ENCODE measurements at regions not wholly inside any gene's neighbourhood (a gene's known extent, or its start where the extent isn't known, plus 50 kb on each side); places are given as distances from the start of the nearest gene placed in this dataset.
"Not testable (repeated sequence)": the region's sequence is repeated elsewhere in the genome, so short reads cannot be mapped to it uniquely, and the experiment has no call there.

DNA sequence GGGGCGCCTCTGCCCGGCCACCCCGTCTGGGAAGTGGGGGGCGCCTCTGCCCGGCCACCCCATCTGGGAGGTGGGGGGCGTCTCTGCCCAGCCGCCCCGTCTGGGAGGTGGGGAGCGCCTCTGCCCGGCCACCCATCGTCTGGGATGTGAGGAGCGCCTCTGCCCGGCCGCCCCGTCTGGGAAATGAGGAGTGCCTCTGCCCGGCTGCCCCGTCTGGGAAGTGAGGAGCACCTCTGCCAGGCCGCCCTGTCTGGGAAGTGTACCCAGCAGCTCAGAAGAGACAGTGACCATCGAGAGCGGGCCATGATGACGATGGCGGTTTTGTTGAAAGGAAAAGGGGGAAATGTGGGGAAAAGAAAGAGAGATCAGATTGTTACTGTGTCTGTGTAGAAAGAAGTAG lies 249.2 kb upstream of the USP15 start:
- not testable (repeated sequence) for DNase-seq (ENCODE audit: low spot score)

DNA sequence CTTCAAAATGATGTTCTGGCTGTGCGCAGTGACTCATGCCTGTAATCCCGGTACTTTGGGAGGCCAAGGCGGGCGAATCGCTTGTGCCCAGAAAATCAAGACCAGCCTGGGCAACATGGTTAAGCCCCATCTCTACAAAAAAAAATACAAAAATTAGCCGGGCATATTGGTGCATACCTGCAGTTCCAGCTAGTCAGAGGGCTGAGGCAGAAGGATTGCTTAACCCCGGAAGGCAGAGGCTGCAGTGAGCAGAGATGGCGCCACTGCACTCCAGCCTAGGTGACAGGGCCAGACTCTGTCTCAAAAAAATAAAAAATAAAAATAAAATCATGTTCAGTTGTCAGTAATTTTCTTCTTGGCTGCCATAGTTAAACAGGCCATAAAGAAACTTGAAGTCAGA lies 245.9 kb upstream of the USP15 start:
- DNase-seq (ENCODE audit: low spot score), result no peak

DNA sequence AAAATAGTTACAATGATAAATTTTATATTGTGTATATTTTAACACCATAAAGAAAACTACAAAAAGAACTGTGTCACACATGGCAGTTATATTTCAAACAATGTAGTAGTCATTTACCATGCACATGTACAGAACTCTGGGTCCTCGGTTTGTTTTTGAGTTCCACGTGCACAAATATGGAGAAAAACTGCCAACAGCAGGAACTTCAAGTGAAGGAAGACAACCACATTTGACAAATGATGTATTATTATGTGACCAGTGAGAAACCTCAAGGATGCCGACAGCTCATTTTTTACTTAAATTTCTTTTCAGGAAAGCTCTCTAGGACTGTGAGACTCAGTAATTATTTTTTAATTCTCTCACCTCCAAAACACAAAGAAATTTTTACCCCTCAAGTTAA lies 244.2 kb upstream of the USP15 start:
- DNase-seq (ENCODE audit: low spot score), result no peak

DNA sequence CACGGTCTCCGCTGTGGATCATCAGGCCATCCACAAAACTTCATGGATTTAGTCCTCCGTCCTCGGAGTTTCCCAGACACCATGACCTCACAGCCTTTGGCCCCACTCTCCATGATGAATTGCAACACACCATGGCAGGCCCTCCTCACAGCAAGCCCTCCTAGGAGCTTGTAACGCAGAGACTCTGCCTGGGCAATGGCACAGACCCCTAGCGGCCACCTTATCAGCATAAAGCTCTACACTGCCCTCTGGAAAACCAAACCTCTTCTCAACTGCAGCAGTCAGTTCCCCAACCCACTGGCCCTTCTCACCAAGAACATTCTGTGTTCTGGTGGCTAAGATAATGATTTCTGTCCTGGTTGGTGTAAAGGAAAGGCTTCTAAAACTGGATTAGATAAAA lies 238.4 kb upstream of the USP15 start:
- DNase-seq (ENCODE audit: low spot score), result no peak

DNA sequence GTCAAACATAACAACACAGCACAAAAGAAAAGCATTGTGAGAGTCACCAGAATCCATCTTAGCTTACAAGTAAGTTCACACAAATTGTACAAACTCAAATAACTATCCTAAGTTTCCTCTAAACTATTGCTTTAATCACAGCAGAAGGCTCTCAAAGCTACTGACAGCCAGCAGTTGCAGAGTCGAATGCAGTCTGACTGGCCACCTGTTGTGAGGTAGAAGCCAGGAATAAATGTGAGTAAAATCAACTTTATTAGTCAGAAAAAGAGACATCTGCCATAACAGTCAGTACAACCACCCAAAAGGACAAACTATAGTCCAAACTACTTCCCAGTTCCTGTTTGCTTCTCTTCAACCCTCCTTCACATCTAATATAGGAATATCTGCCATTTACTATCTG lies 231.7 kb upstream of the USP15 start:
- no peak for DNase-seq (ENCODE audit: low spot score)

DNA sequence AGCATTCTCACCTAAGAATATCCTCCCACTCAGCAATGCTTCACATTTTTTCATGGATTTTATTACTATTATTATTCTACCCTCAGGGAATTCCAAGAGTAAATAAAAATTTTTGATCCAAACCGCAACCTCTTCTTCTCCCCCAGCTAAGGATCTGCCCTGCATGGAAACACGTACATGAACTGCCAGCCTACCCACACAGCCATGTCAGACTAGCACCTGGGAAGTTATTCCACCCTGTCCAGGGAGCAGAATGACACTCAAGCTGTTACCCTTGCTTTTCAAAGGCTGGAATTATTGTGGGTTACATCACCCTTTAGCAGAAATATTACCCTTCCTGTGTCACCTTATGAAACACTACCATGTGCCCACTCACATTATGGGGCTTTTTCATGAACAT lies 227.3 kb upstream of the USP15 start:
- DNase-seq (ENCODE audit: low spot score), result no peak

DNA sequence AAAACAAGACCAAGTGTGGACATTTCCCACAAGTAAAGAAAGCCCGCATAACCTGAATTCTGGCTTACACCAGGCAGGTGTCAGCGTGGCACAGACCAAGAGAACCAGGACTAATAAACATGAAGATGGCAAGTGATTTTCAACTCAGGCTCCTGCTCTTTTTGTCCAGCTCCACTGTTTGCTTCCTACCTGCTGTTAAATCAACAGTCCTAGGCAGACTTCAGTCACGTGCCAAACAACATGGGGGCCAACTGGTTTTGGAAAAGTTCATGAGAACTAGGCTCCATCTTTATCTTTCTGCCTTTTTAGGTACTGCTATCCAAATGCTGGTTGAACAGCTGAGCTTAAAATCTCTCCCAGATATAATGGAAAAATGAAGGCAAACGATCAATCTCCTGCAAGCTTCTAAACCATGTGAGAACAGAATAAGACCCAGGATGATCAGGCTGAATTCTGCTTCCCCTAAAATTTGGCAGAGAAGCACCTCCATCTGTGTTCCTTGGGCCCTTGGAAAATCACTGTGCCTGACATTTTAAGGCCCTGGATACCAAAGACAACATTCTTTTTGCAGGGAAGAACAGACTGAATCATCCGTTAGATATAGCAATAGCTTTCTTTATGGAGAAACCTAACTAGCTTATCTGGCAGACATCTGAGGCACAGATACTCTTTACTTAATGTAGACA lies 215.6 kb upstream of the USP15 start:
- DNase-seq (ENCODE audit: low spot score), result no peak

DNA sequence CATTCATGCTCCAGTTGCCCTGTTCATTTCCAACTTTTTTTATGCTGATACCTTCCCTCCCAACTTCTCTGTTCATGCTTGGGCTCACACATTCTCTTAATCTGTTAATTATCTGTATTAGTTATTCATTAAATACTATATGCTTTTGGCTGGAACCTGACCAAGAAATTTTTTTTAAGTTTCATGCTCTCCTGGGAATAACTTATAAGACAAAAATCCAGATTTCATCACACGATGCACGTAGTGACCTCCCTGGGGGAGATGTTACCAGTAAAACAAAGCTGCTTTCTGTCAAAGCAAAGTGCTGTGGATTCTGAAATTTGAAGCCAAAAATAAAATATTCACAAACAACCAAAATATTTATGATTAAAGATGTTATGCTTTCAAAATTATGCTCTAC lies 215.0 kb upstream of the USP15 start:
- no peak for DNase-seq (ENCODE audit: low spot score)

DNA sequence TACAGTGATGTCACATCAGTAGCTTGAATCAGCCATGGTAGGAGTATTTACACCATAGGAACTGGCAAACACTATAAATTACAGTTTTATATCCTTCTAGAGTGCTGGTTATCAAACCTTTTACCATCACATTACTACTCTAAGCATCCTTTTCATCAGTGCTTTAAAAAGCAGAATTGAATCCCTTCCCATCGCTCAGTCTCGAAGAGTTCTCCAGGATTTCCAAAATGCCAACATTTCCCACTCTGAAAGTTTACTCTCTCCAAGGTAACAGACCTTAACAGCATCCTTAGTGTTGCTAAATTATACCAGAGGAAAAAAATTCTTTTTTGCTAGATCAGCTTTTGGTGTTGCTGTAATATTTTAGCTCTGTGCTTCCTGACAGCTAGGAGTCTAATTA lies 209.4 kb upstream of the USP15 start:
- no peak for DNase-seq (ENCODE audit: low spot score)

DNA sequence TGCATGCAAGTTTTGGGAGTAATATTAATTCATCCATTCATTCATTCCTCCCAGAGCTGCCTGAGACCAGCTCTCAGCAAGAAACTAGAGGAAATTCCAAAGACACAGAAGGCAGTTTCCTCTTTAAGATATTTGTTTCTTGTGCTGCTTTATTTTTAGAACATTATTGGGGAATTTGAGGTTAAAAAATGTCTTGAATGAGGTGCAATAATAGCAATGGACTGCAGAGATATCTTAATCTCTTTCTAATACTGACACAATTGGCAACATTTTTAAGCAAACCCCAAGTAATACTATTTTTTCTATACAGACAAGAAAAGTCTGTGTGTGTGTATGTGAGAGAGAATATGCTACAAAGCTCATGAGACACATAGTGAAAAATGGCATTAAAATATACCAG lies 190.2 kb upstream of the USP15 start:
- no peak for DNase-seq (ENCODE audit: low spot score)

DNA sequence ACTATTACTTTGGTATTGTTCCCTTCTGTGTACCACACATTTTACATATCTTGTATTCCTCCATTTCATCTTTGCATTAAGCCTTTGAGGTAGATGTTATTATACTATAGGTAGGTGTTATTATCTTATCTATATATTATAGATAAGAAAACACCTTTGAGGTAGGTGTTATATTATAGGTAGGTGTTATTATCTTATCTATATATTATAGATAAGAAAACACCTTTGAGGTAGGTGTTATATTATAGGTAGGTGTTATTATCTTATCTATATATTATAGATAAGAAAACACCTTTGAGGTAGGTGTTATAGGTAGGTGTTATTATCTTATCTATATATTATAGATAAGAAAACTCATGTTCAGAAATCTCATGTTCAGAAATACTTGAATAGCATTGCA lies 187.0 kb upstream of the USP15 start:
- not testable (repeated sequence) for DNase-seq (ENCODE audit: low spot score)

DNA sequence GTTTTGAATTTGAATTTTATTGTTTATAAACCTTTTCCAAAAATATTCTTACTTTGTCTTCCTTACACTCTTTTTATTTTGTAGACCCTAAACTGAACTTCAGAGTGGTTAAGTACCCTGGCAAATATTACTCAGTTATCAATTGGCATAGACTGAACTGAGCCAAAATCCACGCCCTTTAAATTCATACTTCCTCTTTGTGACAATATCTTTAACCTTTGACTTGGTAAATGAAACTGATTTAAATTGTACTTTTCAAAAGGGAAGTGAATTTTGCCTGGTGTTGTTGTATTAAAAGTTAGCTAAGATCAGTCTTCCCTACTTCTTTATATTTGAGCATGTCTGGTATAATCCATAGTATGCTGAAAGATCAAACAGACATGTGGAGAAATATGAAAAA lies 184.3 kb upstream of the USP15 start:
- DNase-seq (ENCODE audit: low spot score), result no peak

DNA sequence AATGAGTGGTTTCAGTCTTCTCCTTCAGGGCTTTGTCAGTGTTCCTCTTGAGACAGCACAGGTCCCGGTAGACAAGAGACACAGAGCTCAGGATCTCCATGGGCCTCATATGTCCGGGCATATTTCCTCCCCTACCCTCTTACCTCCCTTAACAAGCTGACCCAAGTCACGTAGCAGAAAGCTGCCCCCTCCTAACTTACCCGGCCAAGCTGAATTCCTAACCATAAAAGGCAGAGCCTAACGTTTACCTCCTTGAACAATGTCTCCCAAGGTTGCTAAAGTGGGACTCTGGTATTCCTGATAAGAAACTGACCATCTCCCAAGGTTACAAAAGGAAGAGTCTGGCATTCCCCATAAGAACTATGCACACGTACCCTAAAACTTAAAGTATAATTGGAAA lies 182.2 kb upstream of the USP15 start:
- DNase-seq (ENCODE audit: low spot score), result no peak

DNA sequence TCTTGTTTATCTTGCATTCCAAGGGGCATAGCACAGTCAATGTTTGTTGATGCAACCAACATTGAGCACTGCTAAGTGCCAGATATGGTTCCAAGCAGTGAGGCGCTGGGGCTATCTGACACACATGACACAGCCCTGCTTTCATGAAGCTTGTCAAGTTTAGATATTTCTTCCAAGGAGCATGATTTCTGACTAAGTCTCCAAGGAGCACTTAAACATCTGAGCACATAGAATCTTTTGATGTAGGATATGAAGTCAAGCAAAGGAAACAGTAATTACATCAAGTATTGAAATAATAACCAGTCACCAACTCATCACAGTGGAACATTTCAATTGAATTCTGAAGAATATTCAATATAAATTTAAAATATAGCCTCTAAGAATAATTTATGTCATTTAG lies 177.8 kb upstream of the USP15 start:
- no peak for DNase-seq (ENCODE audit: low spot score)

DNA sequence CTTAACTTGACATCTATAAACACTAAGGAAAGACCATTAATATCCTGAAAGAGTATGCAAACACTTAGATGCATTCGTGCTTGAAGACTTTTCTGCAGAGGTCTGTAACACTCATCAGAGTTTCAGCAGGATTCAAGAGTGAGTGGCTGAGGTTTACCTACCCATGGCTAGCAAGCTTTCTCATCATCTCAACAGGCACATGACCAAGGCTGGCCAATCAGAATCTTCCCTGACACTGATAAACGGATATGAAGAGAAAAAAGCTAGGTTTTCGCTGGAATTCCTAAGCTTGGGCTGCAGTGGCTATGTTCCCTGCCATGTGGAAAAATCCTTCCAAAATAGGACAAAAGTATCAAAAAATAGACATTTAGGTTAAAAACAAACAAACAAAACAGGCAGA lies 162.1 kb upstream of the USP15 start:
- no peak for DNase-seq (ENCODE audit: low spot score)

DNA sequence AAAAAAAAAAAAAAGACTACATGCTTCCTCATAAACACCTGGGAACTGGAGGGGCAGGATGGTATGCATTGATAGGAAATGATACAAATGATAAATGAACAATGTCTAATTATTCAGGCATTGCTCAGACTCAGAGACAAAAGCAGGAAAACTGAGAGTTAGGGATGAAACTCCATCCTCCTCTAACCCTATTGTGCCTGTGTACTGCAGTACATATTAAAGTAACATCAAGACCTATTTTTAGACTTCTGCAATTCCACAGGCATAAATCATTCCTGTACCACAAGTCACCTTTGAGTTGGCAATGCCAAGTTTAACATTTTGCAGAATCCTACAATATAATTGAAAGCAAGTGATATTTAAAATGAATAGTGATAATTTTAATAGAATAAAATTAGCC lies 156.5 kb upstream of the USP15 start:
- no peak for DNase-seq (ENCODE audit: low spot score)

DNA sequence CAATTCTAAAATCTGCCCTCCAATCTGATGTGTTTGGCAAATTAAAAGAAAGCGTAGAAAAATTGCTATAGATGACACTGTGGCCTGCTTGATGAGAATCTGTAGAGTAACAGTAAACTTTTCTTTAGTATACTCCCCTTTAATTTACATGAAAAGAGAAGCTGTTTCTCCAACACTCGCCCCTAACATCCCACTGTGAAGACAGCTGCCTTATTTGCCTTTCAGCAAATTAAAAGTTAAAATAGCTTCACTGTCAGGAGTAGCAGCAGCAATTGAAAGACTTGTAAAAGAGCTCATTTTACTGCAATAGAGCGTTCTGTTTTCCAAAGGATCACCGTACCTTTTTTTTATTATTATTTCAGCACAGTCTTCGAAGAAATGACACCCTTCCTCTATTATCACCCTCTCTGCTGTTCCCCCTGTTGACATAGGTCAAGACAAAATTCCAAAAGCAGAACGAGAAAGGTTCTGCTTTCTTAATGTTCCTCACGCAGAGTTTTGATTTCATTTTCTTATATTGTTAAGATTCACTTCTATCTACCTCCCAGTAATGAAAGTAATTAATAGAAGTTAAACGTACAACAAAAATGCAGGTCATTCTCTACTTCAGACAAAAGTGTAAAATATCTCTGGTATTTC lies 153.5 kb upstream of the USP15 start:
- DNase-seq (ENCODE audit: low spot score), result no peak

DNA sequence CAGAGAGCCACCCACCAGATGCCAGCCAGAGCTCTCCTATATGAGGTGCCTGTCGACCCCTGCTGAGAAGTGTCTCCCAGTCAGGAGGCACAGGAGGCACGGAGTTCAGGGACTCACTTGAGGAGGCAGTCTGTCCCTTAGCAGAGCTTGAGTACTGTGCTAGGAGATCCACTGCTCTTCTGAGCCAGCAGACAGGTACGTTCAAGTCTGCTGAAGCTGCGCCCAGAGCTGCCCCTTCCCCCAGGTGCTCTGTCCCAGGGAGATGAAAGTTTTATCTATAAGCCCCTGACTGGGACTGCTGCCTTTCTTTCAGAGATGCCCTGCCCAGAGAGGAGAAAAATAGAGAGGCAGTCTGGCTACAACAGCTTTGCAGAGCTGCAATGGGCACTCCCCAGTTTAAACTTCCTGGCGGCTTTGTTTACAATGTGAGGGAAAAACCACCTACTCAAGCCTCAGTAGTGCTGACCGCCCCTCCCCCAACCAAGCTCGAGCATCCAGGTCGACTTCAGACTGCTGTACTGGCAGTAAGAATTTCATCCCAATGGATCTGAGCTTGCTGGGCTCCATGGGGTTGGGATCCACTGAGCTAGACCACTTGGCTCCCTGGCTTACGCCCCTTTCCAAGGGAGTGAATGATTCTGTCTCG lies 146.7 kb upstream of the USP15 start:
- no peak for DNase-seq (ENCODE audit: low spot score)

DNA sequence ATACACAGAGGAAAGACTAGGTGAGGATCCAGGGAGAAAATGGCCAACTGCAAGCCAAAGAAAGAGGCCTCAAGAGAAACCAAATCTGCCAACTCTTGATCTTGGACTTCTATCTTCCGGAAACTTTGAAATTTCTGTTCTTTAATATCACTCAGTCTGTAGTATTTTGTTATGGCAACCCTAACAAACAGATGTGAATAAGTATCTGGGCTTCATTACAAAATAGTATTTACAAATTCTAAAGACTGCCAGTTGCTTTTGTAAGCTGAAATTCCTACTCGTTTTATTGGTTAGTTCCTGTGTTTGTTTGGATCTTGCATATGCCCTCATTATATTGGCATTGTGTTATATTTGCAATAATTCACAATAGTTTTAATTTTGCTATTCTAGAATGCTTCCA lies 143.2 kb upstream of the USP15 start:
- no peak for DNase-seq (ENCODE audit: low spot score)

DNA sequence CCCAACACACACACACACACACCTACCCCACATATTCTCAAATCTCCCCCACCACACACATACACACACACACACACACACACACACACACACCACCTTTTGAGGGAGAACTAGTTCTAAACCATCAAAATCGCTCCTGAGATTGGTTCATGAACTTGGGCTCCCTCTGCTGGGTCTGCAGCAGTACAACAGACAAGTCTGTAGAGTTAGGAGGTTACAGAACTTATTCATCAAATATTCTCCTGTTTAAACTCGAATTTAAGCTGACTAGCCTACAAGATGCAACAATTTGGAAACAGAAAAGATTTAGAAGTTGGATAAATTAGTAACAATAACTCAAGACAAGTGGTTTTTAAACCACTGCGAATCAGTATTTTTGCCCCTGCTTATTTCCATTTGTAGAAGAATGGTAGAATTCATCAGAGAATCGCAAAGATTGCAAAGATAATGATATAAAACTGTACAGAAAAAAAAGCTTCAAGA lies 136.4 kb upstream of the USP15 start:
- DNase-seq (ENCODE audit: low spot score), result peak; percentile 35

DNA sequence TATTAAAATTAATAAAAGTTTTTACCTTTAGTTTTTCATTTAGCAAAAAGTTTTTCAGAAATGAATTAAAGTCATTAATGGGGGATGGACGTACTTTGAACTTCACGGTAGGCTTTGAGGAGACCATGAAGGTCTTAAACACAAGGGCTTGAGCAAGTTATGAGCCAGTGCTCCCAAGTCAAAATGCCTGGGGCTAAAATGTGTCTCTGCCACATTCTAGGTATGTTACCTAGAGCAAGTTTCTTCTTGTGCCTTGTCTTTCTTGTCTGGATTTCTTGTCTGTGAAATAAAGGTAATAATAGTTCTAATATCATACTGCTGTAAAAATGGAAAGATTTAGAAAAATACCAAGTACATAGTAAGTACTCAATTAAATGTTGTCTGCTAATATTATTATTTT lies 132.7 kb upstream of the USP15 start:
- DNase-seq (ENCODE audit: low spot score), result no peak

DNA sequence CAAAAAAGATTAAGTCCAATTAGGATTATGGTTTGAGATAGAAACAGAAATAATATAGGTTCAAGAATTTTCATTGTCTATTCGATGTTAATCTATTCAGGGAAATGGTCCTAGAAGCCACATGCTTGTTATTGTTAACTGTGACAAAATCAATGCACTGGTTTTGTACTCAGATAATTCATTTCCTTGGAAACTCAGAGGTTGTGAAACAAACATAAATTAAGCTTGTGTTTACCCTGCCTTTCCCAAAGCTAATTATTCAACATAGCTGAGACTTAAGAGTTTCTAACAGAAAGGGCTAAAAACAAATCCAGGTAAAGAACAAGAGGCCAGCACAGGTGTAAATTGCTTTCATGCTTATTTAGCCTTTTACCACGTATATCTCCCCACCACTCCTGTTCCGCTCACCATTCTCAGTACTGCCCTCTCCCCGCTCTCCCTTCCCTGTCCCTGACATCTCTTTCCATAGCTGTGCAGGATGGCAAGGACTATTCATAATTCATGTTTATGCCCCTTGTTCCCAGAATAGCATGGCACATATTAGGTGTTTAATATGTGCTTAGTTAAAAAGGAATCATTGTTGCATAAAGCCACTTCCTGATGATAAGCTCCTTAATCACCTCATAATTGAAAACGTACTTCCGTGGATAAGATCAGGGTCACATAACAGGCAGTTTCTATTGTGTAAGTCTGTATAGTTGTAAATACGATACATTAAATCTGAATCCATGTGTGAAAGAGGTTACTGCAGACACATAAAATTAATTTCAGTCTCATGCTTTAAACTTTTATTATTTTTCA lies 131.8 kb upstream of the USP15 start:
- no peak for DNase-seq (ENCODE audit: low spot score)

DNA sequence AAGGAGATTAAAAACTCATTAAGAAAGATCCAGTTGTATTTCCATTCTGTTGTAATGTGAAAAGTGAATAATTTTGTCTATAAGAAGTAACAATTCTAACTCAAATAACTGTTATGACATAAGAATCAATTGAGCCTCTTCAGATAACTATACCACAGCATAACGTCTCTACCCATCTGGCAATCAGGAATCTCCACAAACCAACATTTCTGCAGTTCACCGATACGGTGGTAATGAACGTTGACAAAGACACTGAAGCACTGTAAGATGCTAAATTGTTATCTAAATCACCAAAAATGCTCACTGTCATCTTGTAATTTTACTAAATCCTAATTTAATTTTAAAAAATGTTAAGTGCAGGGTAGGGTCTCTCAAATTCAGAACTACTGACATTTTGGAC lies 130.9 kb upstream of the USP15 start:
- no peak for DNase-seq (ENCODE audit: low spot score)

Measured in CD4-positive, alpha-beta T cell treated with Interleukin-2 at 100 ng/mL for 4 hours (primary cell).